ENCODE measurements at regions not wholly inside any gene's neighbourhood (a gene's known extent, or its start where the extent isn't known, plus 50 kb on each side); places are given as distances from the start of the nearest gene placed in this dataset.

DNA sequence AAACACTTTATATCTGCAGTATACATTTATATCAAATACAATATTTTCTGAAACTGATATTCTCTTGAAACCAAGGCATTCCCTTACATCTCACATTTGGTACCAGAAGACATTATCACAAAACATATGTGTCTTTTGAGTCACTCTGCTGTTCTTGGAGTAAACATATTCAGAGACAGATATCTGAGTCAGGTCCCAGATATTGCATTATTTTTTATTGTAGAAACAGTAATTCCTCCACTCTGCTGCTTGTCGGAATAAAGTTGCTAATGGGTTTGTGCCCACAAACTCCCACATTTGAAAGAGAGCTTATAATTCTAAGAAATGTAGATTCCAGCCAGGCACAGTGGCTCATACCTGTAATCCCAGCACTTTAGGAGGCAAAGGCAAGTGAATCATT, 261.1 kb upstream of the DAPK1 start:
- ATAC-seq (no peak), DNase-seq (no peak)
- H3K4me3 Mint-ChIP-seq: no peak overlapping the region
- H3K27ac Mint-ChIP-seq: no peak overlapping the region
- H3K4me1 Mint-ChIP-seq: no peaks in the 10 kb centered on the region
- H3K27me3 Mint-ChIP-seq: peaks cover 8% of the 10 kb centered on the region
- H3K9me3 Mint-ChIP-seq: no peaks in the 10 kb centered on the region

DNA sequence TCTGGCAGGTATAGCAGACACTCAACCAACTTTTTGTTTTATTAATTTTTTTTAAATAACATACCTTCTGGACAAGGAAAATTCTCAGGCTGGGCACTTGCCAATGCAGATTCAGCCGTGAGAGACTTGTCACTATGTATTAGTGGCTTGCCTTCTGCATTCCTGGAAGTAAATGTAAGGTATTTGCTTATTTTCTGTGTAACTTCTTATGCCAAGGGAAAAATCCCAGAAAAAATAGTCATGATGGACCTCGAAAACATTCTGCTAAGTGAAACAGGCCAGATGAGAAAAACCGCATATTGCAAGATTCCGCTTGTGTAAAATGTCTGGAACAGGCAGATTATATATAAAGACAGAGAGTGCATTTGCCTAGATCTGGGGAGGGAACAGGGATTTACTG, 260.3 kb upstream of the DAPK1 start:
- Mint-ChIP-seq H3K27me3 (peaks cover 15% of the 10 kb centered on the region), H3K4me3 (no peak overlapping the region), H3K9me3 (no peaks in the 10 kb centered on the region), H3K4me1 (no peaks in the 10 kb centered on the region), H3K27ac (no peak overlapping the region)
- no peak for DNase-seq
- ATAC-seq: no peak

DNA sequence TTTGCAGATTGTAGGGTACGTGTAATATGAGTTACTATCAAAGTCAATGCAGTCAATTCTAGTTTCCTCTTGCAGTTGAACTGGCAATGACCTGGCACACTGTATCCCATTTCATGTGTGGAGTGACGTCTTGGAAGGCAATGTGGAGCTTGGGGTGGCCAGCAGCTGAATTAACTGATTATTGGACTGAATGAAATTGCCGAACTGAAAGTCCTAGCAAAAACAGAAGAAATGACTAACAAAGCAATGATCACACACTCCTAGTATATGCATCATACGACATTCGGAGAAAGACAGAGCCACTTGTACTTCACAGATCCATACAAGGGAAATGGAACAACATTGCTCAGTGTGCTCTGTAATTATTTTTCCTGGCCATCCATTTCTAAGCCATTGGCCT, 259.1 kb upstream of the DAPK1 start:
- Mint-ChIP-seq H3K9me3 (no peaks in the 10 kb centered on the region), H3K27ac (no peak overlapping the region), H3K4me1 (no peaks in the 10 kb centered on the region), H3K4me3 (no peak overlapping the region), H3K27me3 (peaks cover 16% of the 10 kb centered on the region)
- no peak for ATAC-seq
- DNase-seq: no peak

DNA sequence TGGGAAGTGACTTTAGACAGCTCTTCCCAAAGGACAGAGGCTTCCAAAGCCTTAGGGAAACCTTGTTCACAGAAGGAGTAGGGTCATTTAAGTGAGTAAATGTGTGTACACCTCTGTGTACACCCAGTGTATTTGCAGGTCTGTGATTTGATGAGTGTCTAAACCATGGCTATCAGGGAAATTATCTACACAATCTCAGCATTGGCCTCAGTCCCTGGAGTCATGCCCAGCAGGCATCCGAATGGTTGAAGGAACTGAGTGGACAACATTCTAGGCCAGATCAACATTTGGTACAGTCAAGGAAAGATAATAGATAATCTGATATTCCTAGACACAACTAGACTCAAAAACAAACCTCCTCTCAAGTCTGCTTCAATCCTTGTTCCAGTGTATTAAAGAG, 258.4 kb upstream of the DAPK1 start:
- no peaks in the 10 kb centered on the region for H3K9me3 Mint-ChIP-seq
- peaks cover 17% of the 10 kb centered on the region for H3K27me3 Mint-ChIP-seq
- ATAC-seq (no peak), DNase-seq (no peak)
- H3K27ac Mint-ChIP-seq: no peak overlapping the region
- H3K4me1 Mint-ChIP-seq: no peaks in the 10 kb centered on the region
- no peak overlapping the region for H3K4me3 Mint-ChIP-seq

DNA sequence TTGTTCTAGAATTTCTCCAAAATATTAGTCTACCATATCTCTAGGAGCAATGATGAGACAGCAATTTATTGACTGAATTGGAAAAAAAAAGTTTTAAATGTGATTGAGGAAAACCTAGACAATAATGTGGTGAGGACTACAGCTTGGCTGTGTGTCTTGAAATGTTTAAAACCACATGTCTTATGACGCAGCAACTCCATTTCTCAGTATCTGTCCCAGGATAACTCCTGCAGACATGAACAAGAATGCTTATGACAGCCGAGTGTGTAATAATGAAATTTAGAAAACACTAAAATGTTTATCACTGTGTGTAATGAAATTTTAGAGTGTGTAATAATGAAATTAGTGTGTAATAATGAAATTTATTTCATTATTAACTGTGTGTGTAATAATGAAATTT, 254.1 kb upstream of the DAPK1 start:
- H3K4me3 Mint-ChIP-seq: no peak overlapping the region
- ATAC-seq (no peak), DNase-seq (no peak)
- H3K9me3 Mint-ChIP-seq: no peaks in the 10 kb centered on the region
- peaks cover 31% of the 10 kb centered on the region for H3K27me3 Mint-ChIP-seq
- no peaks in the 10 kb centered on the region for H3K4me1 Mint-ChIP-seq
- no peak overlapping the region for H3K27ac Mint-ChIP-seq

DNA sequence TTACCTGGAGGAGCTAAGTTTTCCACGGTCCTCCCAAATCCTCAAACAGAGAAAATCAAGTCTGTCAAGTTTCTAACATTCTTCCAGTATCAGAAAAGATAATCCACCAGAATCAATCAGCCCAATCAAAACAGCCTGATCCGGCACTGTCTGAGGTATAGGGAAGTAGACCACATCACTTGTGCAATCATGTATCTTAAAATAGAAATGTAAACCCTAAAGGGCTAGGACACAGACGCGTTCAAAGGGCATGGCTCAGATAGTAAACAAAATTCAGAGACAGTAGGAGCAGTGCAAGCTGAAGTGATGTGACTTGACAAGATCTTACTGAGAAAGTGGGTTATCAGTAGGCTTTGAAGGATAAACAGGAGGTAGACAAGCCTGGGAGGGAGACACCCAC, 252.4 kb upstream of the DAPK1 start:
- ATAC-seq (no peak), DNase-seq (no peak)
- no peaks in the 10 kb centered on the region for H3K4me1 Mint-ChIP-seq
- H3K27me3 Mint-ChIP-seq: peaks cover 31% of the 10 kb centered on the region
- no peaks in the 10 kb centered on the region for H3K9me3 Mint-ChIP-seq
- no peak overlapping the region for H3K27ac Mint-ChIP-seq
- no peak overlapping the region for H3K4me3 Mint-ChIP-seq

DNA sequence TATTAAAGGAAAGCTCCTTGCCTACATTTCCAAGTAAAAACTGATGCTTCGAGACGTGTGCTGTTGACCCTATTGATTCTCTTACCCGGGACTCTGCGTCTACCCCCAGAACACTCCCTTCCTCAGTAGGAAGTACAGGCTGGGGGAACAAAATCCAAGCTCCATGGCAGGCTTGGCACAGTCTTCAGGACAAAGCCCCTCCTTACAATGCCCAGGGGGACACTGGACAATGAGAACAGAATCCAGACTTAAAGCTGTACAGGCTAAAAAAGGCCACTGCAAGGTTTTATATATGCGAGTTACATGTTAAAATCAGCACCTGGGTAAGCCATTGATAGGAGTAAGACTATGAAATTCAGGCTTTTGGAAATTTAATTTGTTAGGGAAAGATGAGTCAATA, 250.6 kb upstream of the DAPK1 start:
- no peak overlapping the region for H3K4me3 Mint-ChIP-seq
- peaks cover 18% of the 10 kb centered on the region for H3K27me3 Mint-ChIP-seq
- DNase-seq (no peak), ATAC-seq (no peak)
- no peak overlapping the region for H3K27ac Mint-ChIP-seq
- no peaks in the 10 kb centered on the region for H3K9me3 Mint-ChIP-seq
- H3K4me1 Mint-ChIP-seq: no peaks in the 10 kb centered on the region

DNA sequence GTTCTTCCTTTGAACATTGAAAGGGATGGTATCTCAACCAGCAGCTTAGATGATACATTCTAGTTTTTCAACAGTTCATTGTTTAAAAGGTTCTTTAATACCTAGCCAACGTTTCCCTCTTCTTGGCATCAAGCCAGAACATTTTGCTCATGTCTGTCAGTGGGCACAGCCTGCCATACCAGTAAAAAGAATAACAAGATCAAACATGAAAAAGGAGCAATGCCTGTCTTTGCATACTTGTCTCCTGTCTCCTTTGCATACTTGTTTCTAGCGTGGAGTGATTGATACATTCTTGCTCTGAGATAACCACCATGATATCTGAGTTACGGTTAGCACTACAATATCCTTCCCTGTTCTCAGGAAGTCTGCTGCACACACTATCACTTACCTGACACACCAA, 248.6 kb upstream of the DAPK1 start:
- peaks cover 15% of the 10 kb centered on the region for H3K27me3 Mint-ChIP-seq
- no peaks in the 10 kb centered on the region for H3K9me3 Mint-ChIP-seq
- ATAC-seq (no peak), DNase-seq (no peak)
- no peak overlapping the region for H3K4me3 Mint-ChIP-seq
- no peaks in the 10 kb centered on the region for H3K4me1 Mint-ChIP-seq
- no peak overlapping the region for H3K27ac Mint-ChIP-seq

DNA sequence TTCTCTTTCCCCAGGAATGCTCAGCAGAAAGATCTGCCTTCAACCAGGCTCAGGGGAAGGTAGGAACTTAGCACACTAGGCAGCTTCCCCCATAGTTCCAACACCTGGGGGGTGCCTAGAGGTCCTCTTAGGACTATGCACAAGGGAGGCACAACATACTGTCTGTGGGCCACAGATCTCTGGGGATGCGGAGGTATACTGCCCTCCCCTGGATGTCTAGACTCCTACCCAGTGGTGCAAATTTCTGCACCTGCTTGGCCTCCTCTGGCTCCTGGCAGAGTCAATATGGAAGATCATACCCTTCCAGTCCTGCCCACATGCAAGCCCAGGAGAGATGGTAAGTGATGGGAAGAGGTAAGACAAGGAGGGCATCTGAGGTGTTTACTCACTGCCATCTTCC, 247.5 kb upstream of the DAPK1 start:
- DNase-seq (no peak), ATAC-seq (no peak)
- no peaks in the 10 kb centered on the region for H3K9me3 Mint-ChIP-seq
- H3K27me3 Mint-ChIP-seq: peaks cover 4% of the 10 kb centered on the region
- no peak overlapping the region for H3K27ac Mint-ChIP-seq
- no peak overlapping the region for H3K4me3 Mint-ChIP-seq
- no peaks in the 10 kb centered on the region for H3K4me1 Mint-ChIP-seq

DNA sequence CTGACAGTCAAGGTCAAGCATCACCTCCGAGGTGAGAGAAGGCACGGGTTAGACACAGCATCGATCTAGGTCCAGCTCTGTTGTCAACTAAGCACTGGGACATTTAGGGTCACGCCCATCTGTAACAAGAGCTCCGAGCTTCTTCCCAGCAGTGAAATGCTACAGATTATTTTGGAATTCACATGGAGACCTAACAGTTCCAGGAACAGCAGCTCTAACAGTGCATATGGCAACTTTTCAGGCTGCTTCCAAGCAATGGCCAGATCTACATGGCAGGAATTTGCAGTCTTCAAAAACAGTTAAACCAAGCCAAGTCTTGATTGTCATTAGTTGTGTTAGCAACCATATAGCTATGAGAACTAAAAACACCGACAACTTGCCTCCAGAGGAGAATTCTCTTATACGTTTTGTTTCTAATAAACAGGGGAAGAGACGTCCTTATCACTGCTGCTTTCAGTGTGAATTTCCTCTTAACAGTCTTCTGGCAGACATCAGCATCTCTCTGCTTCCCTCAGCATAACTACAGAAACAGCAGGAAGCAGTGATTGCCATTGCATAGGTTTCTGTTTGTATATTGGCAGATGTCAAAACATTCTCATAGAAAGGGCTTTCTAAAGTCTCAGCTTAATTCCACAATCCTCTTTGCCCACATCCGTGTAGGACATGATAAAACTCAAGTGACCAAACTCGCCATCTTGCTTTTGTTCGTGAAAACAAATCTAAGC, 242.1 kb upstream of the DAPK1 start:
- Mint-ChIP-seq H3K27ac (no peak overlapping the region), H3K27me3 (peaks cover 12% of the 10 kb centered on the region), H3K9me3 (no peaks in the 10 kb centered on the region), H3K4me1 (no peaks in the 10 kb centered on the region), H3K4me3 (no peak overlapping the region)
- no peak for DNase-seq
- no peak for ATAC-seq

DNA sequence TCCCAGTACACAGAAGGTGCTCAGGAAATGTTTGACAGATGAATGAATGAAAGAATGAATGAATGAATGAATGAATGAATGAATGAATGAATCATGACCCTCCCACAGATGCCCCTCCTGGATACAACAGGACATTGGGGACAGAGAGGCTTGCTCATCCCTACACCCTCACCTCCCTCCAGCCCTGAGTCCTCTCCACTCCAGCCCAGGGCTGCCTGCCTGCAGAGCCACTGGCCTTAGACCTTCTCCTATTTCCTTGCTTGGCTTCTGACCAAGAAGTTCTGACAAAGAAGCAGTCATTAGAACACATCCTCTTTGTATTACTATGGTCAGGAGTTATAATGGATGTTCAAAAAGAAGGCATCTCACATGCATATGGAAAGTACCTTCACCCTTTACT, 240.7 kb upstream of the DAPK1 start:
- ATAC-seq (no peak), DNase-seq (no peak)
- Mint-ChIP-seq H3K9me3 (no peaks in the 10 kb centered on the region), H3K27me3 (peaks cover 12% of the 10 kb centered on the region), H3K4me1 (no peaks in the 10 kb centered on the region), H3K27ac (no peak overlapping the region), H3K4me3 (no peak overlapping the region)

DNA sequence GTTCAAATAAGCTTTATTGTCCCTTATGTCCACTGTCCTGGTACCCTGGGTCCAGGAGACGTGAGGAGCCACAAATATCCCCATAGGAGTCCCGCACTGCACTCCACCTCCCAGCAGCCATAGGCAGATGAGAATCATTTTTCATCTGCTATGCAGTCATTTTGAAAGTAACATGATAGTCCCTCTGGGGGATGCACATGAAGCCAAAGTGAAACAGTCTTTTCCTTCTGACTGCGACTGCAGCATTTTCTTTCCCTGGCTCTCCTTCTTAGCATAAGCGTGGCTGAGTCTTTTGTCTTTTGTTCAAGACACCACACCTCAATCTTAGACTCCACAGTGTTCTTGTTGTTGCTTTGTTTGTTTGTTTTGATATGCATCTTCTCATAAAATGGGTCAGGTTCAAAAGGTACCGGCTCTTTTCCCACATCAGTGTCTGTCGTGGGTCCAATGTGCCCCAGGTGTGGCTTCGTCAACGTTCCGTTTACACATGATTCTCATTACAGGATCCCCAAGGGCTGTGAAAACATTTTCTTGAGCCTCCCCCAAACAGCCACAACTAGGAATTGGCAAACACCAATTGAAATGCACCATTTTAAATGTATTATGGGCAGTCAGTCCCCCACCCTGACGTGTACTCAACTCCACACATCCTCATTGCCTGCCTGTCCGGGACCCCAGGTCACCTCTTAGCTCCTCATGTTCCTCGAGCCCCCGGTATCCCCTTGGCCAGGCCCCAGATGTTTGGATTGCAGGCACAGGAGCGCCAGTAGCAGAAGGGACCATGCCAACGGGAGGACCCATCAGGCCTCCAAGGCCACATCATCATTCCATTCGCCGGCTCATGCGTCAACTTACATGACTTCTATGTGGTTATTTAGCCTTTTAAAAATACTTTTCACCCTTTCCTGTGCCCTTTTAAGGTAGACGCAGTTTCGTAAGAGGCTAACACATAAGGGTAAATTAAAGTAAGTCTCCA, 237.8 kb upstream of the DAPK1 start:
- Mint-ChIP-seq H3K4me3 (no peak overlapping the region), H3K9me3 (no peaks in the 10 kb centered on the region), H3K4me1 (no peaks in the 10 kb centered on the region), H3K27ac (no peak overlapping the region), H3K27me3 (peaks cover 12% of the 10 kb centered on the region)
- no peak for DNase-seq
- no peak for ATAC-seq

DNA sequence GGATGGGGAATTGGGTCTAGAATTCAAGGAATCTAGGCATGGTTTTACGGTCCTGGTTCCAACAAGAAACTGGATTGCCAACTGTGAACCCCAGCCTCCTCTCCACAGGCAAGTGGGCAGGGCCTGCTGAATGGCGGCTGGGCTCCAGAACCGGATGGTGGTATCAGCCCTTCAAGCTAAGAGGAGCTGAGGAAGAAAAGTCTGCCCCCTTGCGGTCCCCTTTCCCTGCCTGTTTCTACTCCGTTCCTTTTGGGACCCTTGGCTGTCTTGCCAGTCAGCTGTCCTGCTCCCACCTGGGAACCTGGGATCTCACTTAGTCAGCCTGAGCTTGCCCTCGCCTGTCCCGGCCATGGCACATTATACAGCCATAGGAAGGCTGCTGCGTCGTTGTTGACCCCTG, 234.4 kb upstream of the DAPK1 start:
- Mint-ChIP-seq H3K4me3 (no peak overlapping the region), H3K27ac (no peak overlapping the region), H3K27me3 (peaks cover 12% of the 10 kb centered on the region), H3K4me1 (no peaks in the 10 kb centered on the region), H3K9me3 (no peaks in the 10 kb centered on the region)
- no peak for DNase-seq
- no peak for ATAC-seq

DNA sequence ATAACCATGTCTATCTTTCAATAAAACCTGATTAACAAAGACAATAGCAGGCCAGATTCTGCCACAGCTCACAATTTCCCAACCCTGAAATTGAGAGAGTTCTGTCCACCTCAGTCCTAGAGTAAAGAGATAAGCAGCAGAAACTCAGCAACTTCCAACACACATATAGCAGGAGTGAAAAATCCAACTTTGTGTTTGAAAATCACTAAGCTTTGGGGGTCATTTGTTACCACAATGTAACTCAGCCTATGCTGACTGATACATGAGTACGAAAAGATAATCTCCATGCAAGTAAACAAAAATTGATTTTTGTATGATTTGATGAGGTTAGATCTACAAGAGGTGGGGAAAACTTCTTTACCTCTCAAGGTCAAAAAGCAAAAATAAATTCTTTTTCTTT, 231.0 kb upstream of the DAPK1 start:
- DNase-seq (no peak), ATAC-seq (no peak)
- peaks cover 46% of the 10 kb centered on the region for H3K27me3 Mint-ChIP-seq
- no peak overlapping the region for H3K4me3 Mint-ChIP-seq
- H3K4me1 Mint-ChIP-seq: no peaks in the 10 kb centered on the region
- no peaks in the 10 kb centered on the region for H3K9me3 Mint-ChIP-seq
- H3K27ac Mint-ChIP-seq: no peak overlapping the region

DNA sequence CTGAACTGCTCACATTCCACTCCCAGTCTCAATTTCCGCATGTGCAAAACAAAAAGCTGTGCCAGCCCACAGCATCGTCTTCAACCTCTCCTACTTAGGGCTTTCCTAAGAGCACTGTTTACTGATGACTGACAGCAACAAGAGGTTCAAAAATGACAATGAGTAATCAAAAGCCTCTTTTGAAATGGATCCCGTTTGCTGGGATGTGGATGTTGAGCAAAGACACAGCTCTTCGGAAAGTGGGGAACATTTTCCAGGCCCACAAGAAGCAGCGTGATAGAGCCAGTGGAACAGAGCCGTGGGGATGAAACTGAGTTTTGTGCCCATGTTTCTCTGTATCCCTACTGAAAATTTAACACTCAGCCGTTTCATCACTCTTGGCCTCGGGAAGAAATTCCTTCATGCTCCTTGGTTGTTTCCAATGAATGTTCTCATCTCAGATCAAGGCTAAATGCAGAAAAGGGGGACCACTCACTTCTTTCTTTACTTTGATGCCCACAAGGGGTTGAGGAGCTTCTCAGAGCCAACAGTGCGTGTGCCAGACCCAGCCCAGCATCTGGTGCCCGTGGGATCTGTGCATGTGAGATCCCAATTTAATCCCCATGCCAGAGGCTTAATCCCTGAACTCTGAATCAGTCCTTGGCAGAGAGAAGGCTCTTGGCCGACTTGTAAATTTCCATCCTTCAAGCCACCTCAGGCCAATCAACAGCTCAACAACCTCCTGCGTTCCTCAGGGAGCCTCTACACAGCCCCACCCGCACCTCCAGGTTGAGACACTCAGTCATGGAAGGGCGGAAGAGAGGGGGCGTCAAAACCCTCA, 230.2 kb upstream of the DAPK1 start:
- no peak overlapping the region for H3K27ac Mint-ChIP-seq
- ATAC-seq (no peak), DNase-seq (no peak)

More for the DNA sequence above, 230.2 kb upstream of the DAPK1 start:
- H3K27me3 Mint-ChIP-seq: peaks cover 47% of the 10 kb centered on the region
- H3K9me3 Mint-ChIP-seq: no peaks in the 10 kb centered on the region
- no peak overlapping the region for H3K4me3 Mint-ChIP-seq
- no peaks in the 10 kb centered on the region for H3K4me1 Mint-ChIP-seq

Data from stimulated activated naive CD8-positive, alpha-beta T cell treated with anti-CD3 and anti-CD28 coated beads, Interleukin-15, amount 100 ng/mL, for 72 hours (primary cell).